ENCODE measurements at regions not wholly inside any gene's neighbourhood (a gene's known extent, or its start where the extent isn't known, plus 50 kb on each side); places are given as distances from the start of the nearest gene placed in this dataset.
"Not testable (repeated sequence)": the region's sequence is repeated elsewhere in the genome, so short reads cannot be mapped to it uniquely, and the experiment has no call there.

- H3K9me2 ChIP-seq (ENCODE audit: insufficient read depth): not testable (repeated sequence)
These were observed 74.4 kb upstream of the NUTM2F start for GRCh38 chr9:94402795-94403194.

GRCh38 chr9:94403571-94403970 lies 75.1 kb upstream of the NUTM2F start:
- not testable (repeated sequence) for H4K20me1 ChIP-seq (replicated peaks; ENCODE audit: insufficient read depth); H2AFZ ChIP-seq; H3F3A ChIP-seq (replicated peaks; ENCODE audit: low read depth); H3K4me1 ChIP-seq (ENCODE audit: insufficient read depth); H3K27me3 ChIP-seq (ENCODE audit: insufficient read depth); H3K4me1 Mint-ChIP-seq; H3K27ac Mint-ChIP-seq; H3K9me3 Mint-ChIP-seq; H3K4me3 Mint-ChIP-seq; H3K27me3 Mint-ChIP-seq (ENCODE audit: insufficient read depth, low read depth, poor library complexity); H3K9me2 ChIP-seq (ENCODE audit: insufficient read depth); H3K4me2 ChIP-seq; H3K36me3 Mint-ChIP-seq (ENCODE audit: low read depth); H3K4me3 ChIP-seq; DNase-seq (ENCODE audit: low spot score); ATAC-seq; H3K27ac ChIP-seq (ENCODE audit: low read depth); H3K36me3 ChIP-seq (ENCODE audit: insufficient read depth)
- peaks cover 50% of the 10 kb centered on the region for H3K79me2 ChIP-seq (replicated peaks; ENCODE audit: insufficient read depth)

More at GRCh38 chr9:94402795-94403194, 74.4 kb upstream of the NUTM2F start:
- H2AFZ ChIP-seq; H3K36me3 Mint-ChIP-seq (ENCODE audit: low read depth); H3K4me2 ChIP-seq; DNase-seq (ENCODE audit: low spot score); H3K27ac Mint-ChIP-seq; H3K27ac ChIP-seq (ENCODE audit: low read depth); H4K20me1 ChIP-seq (replicated peaks; ENCODE audit: insufficient read depth); H3K27me3 ChIP-seq (ENCODE audit: insufficient read depth); H3K36me3 ChIP-seq (ENCODE audit: insufficient read depth); H3K4me1 ChIP-seq (ENCODE audit: insufficient read depth); H3F3A ChIP-seq (replicated peaks; ENCODE audit: low read depth); ATAC-seq; H3K27me3 Mint-ChIP-seq (ENCODE audit: insufficient read depth, low read depth, poor library complexity); H3K4me1 Mint-ChIP-seq; H3K4me3 ChIP-seq; H3K9me3 Mint-ChIP-seq; H3K4me3 Mint-ChIP-seq: not testable (repeated sequence)
- peaks cover 43% of the 10 kb centered on the region for H3K79me2 ChIP-seq (replicated peaks; ENCODE audit: insufficient read depth)

- H3K9me3 Mint-ChIP-seq: not testable (repeated sequence)
These were observed 85.2 kb upstream of the NUTM2F start for GRCh38 chr9:94413665-94414064.

GRCh38 chr9:94415111-94415510 lies 86.7 kb upstream of the NUTM2F start:
- not testable (repeated sequence) for H3K4me1 ChIP-seq (ENCODE audit: insufficient read depth); H2AFZ ChIP-seq; ATAC-seq; H3K27ac ChIP-seq (ENCODE audit: low read depth); H3K27ac Mint-ChIP-seq; DNase-seq (ENCODE audit: low spot score); H3K4me3 ChIP-seq; H3K4me2 ChIP-seq; H3K36me3 Mint-ChIP-seq (ENCODE audit: low read depth); H4K20me1 ChIP-seq (replicated peaks; ENCODE audit: insufficient read depth); H3K9me2 ChIP-seq (ENCODE audit: insufficient read depth); H3K9me3 Mint-ChIP-seq; H3K4me1 Mint-ChIP-seq; H3K27me3 ChIP-seq (ENCODE audit: insufficient read depth); H3K36me3 ChIP-seq (ENCODE audit: insufficient read depth); H3F3A ChIP-seq (replicated peaks; ENCODE audit: low read depth); H3K4me3 Mint-ChIP-seq; H3K27me3 Mint-ChIP-seq (ENCODE audit: insufficient read depth, low read depth, poor library complexity)
- H3K79me2 ChIP-seq (replicated peaks; ENCODE audit: insufficient read depth): peaks cover 36% of the 10 kb centered on the region

More at GRCh38 chr9:94413665-94414064, 85.2 kb upstream of the NUTM2F start:
- not testable (repeated sequence) for H3K27me3 Mint-ChIP-seq (ENCODE audit: insufficient read depth, low read depth, poor library complexity); H3K27ac ChIP-seq (ENCODE audit: low read depth); H3K27me3 ChIP-seq (ENCODE audit: insufficient read depth); H3K4me2 ChIP-seq; H3K4me3 ChIP-seq; H3K36me3 Mint-ChIP-seq (ENCODE audit: low read depth); H3K4me1 Mint-ChIP-seq; H3F3A ChIP-seq (replicated peaks; ENCODE audit: low read depth); H2AFZ ChIP-seq; DNase-seq (ENCODE audit: low spot score); H3K4me1 ChIP-seq (ENCODE audit: insufficient read depth); H3K4me3 Mint-ChIP-seq; H3K27ac Mint-ChIP-seq; ATAC-seq; H3K36me3 ChIP-seq (ENCODE audit: insufficient read depth); H3K9me2 ChIP-seq (ENCODE audit: insufficient read depth); H4K20me1 ChIP-seq (replicated peaks; ENCODE audit: insufficient read depth)
- peaks cover 50% of the 10 kb centered on the region for H3K79me2 ChIP-seq (replicated peaks; ENCODE audit: insufficient read depth)

- not testable (repeated sequence) for H3K4me2 ChIP-seq; H3F3A ChIP-seq (replicated peaks; ENCODE audit: low read depth); H2AFZ ChIP-seq; H3K9me3 Mint-ChIP-seq; H3K27ac ChIP-seq (ENCODE audit: low read depth); H3K4me1 ChIP-seq (ENCODE audit: insufficient read depth); H3K9me2 ChIP-seq (ENCODE audit: insufficient read depth); H4K20me1 ChIP-seq (replicated peaks; ENCODE audit: insufficient read depth); H3K4me3 Mint-ChIP-seq; H3K27me3 Mint-ChIP-seq (ENCODE audit: insufficient read depth, low read depth, poor library complexity); H3K4me3 ChIP-seq; H3K4me1 Mint-ChIP-seq; H3K36me3 ChIP-seq (ENCODE audit: insufficient read depth); H3K27me3 ChIP-seq (ENCODE audit: insufficient read depth)
- peak; percentile 38 for DNase-seq (ENCODE audit: low spot score)
- peaks cover 11% of the 10 kb centered on the region; the same call in 2 of the 3 replicates for H3K36me3 Mint-ChIP-seq (ENCODE audit: low read depth)
- peaks cover 12% of the 10 kb centered on the region; the same call in 1 of the 2 replicates for H3K79me2 ChIP-seq (replicated peaks; ENCODE audit: insufficient read depth)
- peak overlapping the region; percentile 5; the same call in 1 of the 2 replicates for H3K27ac Mint-ChIP-seq
- peak; percentile 83 for ATAC-seq
These were observed 91.7 kb upstream of the NUTM2F start for GRCh38 chr9:94420098-94420497.

GRCh38 chr9:94421951-94422350 lies 93.5 kb upstream of the NUTM2F start:
- not testable (repeated sequence) for H2AFZ ChIP-seq; H4K20me1 ChIP-seq (replicated peaks; ENCODE audit: insufficient read depth); H3K36me3 Mint-ChIP-seq (ENCODE audit: low read depth); H3K4me1 ChIP-seq (ENCODE audit: insufficient read depth); H3F3A ChIP-seq (replicated peaks; ENCODE audit: low read depth); H3K9me3 Mint-ChIP-seq; H3K4me3 ChIP-seq; DNase-seq (ENCODE audit: low spot score); H3K9me2 ChIP-seq (ENCODE audit: insufficient read depth); H3K27me3 Mint-ChIP-seq (ENCODE audit: insufficient read depth, low read depth, poor library complexity); H3K36me3 ChIP-seq (ENCODE audit: insufficient read depth); H3K27me3 ChIP-seq (ENCODE audit: insufficient read depth); H3K27ac ChIP-seq (ENCODE audit: low read depth); H3K4me2 ChIP-seq; ATAC-seq; H3K79me2 ChIP-seq (replicated peaks; ENCODE audit: insufficient read depth); H3K4me3 Mint-ChIP-seq; H3K4me1 Mint-ChIP-seq; H3K27ac Mint-ChIP-seq

- not testable (repeated sequence) for H3K79me2 ChIP-seq (replicated peaks; ENCODE audit: insufficient read depth); ATAC-seq; H3K4me3 Mint-ChIP-seq; H3K27ac ChIP-seq (ENCODE audit: low read depth); H3K4me3 ChIP-seq; H3F3A ChIP-seq (replicated peaks; ENCODE audit: low read depth); H3K27me3 Mint-ChIP-seq (ENCODE audit: insufficient read depth, low read depth, poor library complexity); H3K4me2 ChIP-seq; H3K9me2 ChIP-seq (ENCODE audit: insufficient read depth); H3K4me1 ChIP-seq (ENCODE audit: insufficient read depth); H3K27me3 ChIP-seq (ENCODE audit: insufficient read depth); H4K20me1 ChIP-seq (replicated peaks; ENCODE audit: insufficient read depth); H3K4me1 Mint-ChIP-seq; H3K36me3 ChIP-seq (ENCODE audit: insufficient read depth); H3K9me3 Mint-ChIP-seq; H3K36me3 Mint-ChIP-seq (ENCODE audit: low read depth); DNase-seq (ENCODE audit: low spot score); H2AFZ ChIP-seq; H3K27ac Mint-ChIP-seq
These were observed 96.9 kb upstream of the NUTM2F start for GRCh38 chr9:94425312-94425711.

All from GM23338 (cell line).